ENCODE measurements at regions not wholly inside any gene's neighbourhood (a gene's known extent, or its start where the extent isn't known, plus 50 kb on each side); places are given as distances from the start of the nearest gene placed in this dataset.

- in situ Hi-C loops (cut with MboI; ENCODE audit: low pct_ligation_motif_present in 1 of 4, low pct_unique_long_range_greater_than_20kb in 1 of 4, low sequenced_read_pairs in 3 of 4), result no loop called here
- no peak overlapping the region for H3K27ac ChIP-seq
- intact Hi-C loops (cut with DNase I; ENCODE audit: low total_unique reads), result no loop called here
Observed at GRCh38 chr12:111074559-111074958, 154.2 kb upstream of the MYL2 start.

GRCh38 chr12:111073370-111073769 is 153.0 kb upstream of the MYL2 start:
- H3K36me3 ChIP-seq, result no peaks in the 10 kb centered on the region
- H3K27ac ChIP-seq, result no peak overlapping the region
- H3K9me3 ChIP-seq, result no peaks in the 10 kb centered on the region
- no peak for DNase-seq
- 92 to 100% methylated on average over 1 to 4 of the region's 4 CpGs for WGBS, 2 donors (ENCODE audit: low coverage in 1 of 2)
- intact Hi-C loops (cut with DNase I; ENCODE audit: low total_unique reads), result no loop called here
- H3K4me3 ChIP-seq, result no peak overlapping the region
- no peaks in the 10 kb centered on the region for H3K4me1 ChIP-seq
- H3K27me3 ChIP-seq, result peaks cover 19% of the 10 kb centered on the region
- TF ChIP-seq EP300 (IDR thresholded peaks at IDR 0.05; ENCODE audit: low read depth) (no peak), POLR2A (IDR thresholded peaks at IDR 0.05) (no peak), POLR2AphosphoS5 (IDR thresholded peaks at IDR 0.05) (no peak), CTCF (IDR thresholded peaks at IDR 0.05) (no peak)
- in situ Hi-C loops (cut with MboI; ENCODE audit: low pct_ligation_motif_present in 1 of 4, low pct_unique_long_range_greater_than_20kb in 1 of 4, low sequenced_read_pairs in 3 of 4), result no loop called here

More at GRCh38 chr12:111074559-111074958, 154.2 kb upstream of the MYL2 start:
- H3K9me3 ChIP-seq, result no peaks in the 10 kb centered on the region
- no peak overlapping the region for H3K4me3 ChIP-seq
- peaks cover 19% of the 10 kb centered on the region for H3K27me3 ChIP-seq
- no peaks in the 10 kb centered on the region for H3K36me3 ChIP-seq
- WGBS, 2 donors (ENCODE audit: low coverage in 1 of 2), result 66% methylated on average over 8 of the region's 8 CpGs; no CpG with 5 or more reads in 1 of the 2 donors
- TF ChIP-seq CTCF (IDR thresholded peaks at IDR 0.05), result no peak
- TF ChIP-seq POLR2A (IDR thresholded peaks at IDR 0.05), result no peak
- TF ChIP-seq POLR2AphosphoS5 (IDR thresholded peaks at IDR 0.05), result no peak
- no peak for TF ChIP-seq EP300 (IDR thresholded peaks at IDR 0.05; ENCODE audit: low read depth)
- no peak for DNase-seq
- H3K4me1 ChIP-seq, result no peaks in the 10 kb centered on the region

- no peak for DNase-seq
- Histone ChIP-seq H3K4me1 (no peaks in the 10 kb centered on the region), H3K27ac (no peak overlapping the region), H3K27me3 (peaks cover 19% of the 10 kb centered on the region), H3K9me3 (no peaks in the 10 kb centered on the region), H3K36me3 (no peaks in the 10 kb centered on the region), H3K4me3 (no peak overlapping the region)
- TF ChIP-seq POLR2AphosphoS5 (IDR thresholded peaks at IDR 0.05) (no peak), CTCF (IDR thresholded peaks at IDR 0.05) (no peak), POLR2A (IDR thresholded peaks at IDR 0.05) (no peak), EP300 (IDR thresholded peaks at IDR 0.05; ENCODE audit: low read depth) (no peak)
- intact Hi-C loops (cut with DNase I; ENCODE audit: low total_unique reads) (no loop called here), in situ Hi-C loops (cut with MboI; ENCODE audit: low pct_ligation_motif_present in 1 of 4, low pct_unique_long_range_greater_than_20kb in 1 of 4, low sequenced_read_pairs in 3 of 4) (no loop called here)
Observed at GRCh38 chr12:111072299-111072698, 151.9 kb upstream of the MYL2 start.

DNA sequence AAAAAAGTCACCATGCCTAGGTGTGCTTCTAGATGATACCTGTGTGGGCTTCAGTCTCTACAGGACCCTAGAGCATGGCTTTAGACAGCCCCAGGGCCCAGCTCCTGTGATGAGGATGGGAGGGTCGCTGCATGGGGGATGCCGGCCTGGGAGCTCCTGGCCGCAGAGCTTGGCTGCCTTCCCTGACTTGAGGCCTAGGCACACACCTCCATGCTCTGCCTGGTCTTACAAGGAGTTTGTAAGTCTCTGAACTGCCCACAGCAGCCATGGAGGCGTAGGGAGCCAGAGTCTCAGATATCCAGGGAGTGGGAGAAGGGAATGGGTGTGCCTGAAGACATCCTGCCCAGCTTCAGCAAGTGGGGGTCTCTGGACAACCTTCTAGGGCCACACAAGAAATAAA is 149.5 kb upstream of the MYL2 start:
- intact Hi-C loops (cut with DNase I; ENCODE audit: low total_unique reads) (no loop called here), in situ Hi-C loops (cut with MboI; ENCODE audit: low pct_ligation_motif_present in 1 of 4, low pct_unique_long_range_greater_than_20kb in 1 of 4, low sequenced_read_pairs in 3 of 4) (no loop called here)
- TF ChIP-seq POLR2A (IDR thresholded peaks at IDR 0.05) (no peak), POLR2AphosphoS5 (IDR thresholded peaks at IDR 0.05) (no peak), CTCF (IDR thresholded peaks at IDR 0.05) (no peak), EP300 (IDR thresholded peaks at IDR 0.05; ENCODE audit: low read depth) (no peak)
- DNase-seq, result no peak
- Histone ChIP-seq H3K36me3 (no peaks in the 10 kb centered on the region), H3K27me3 (peaks cover 8% of the 10 kb centered on the region), H3K4me1 (no peaks in the 10 kb centered on the region), H3K9me3 (no peaks in the 10 kb centered on the region), H3K27ac (no peak overlapping the region), H3K4me3 (no peak overlapping the region)
- 60% methylated on average over 1 of the region's 4 CpGs; no CpG with 5 or more reads in 1 of the 2 donors for WGBS, 2 donors (ENCODE audit: low coverage in 1 of 2)

Measured in transverse colon (tissue), 4 donors.